ENCODE measurements at regions not wholly inside any gene's neighbourhood (a gene's known extent, or its start where the extent isn't known, plus 50 kb on each side); places are given as distances from the start of the nearest gene placed in this dataset.
A peak's percentile ranks its signal among the peaks of the same experiment; 100 is the strongest.

- no peak for TF ChIP-seq CTCF (IDR thresholded peaks at IDR 0.05; ENCODE audit: borderline replicate concordance, control extremely low read depth, extremely low read depth, insufficient read depth, missing control alignments)
- in situ Hi-C loops (cut with MboI; ENCODE audit: low sequenced_read_pairs, unreplicated experiment) = no loop called here
- peak; percentile 11 for DNase-seq (ENCODE audit: low spot score)
Measured at GRCh38 chr6:169933251-169933821, 181.9 kb downstream of the ERMARD start.

GRCh38 chr6:169932491-169932890 lies 181.1 kb downstream of the ERMARD start:
- TF ChIP-seq CTCF (IDR thresholded peaks at IDR 0.05; ENCODE audit: borderline replicate concordance, control extremely low read depth, extremely low read depth, insufficient read depth, missing control alignments) = no peak
- in situ Hi-C loops (cut with MboI; ENCODE audit: low sequenced_read_pairs, unreplicated experiment) = no loop called here
- DNase-seq (ENCODE audit: low spot score) = peak; percentile 13

DNA sequence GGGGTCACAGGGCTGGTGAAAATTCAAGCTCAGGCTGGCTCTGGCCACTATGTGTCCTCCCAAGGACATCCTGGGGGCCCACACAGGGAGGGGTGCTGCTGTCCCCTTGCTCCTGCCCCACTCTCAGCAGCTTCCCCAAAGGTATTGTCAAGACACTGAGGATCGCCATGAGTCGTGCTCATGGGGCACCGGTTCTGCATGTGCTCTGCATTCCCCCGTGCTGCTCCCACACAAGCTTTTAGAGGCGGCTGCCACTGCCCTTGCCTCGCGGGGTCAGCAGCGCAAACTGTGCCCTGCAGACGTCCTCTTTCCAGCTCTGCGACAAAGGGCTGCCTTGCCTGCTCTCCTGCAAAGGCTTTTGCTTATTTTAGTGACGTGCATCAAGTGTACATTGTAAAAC lies 179.8 kb downstream of the ERMARD start:
- in situ Hi-C loops (cut with MboI; ENCODE audit: low sequenced_read_pairs, unreplicated experiment) = no loop called here
- peak; percentile 9 for DNase-seq (ENCODE audit: low spot score)

GRCh38 chr6:169930799-169931198 lies 179.4 kb downstream of the ERMARD start:
- in situ Hi-C loops (cut with MboI; ENCODE audit: low sequenced_read_pairs, unreplicated experiment) = no loop called here
- peak; percentile 17 for DNase-seq (ENCODE audit: low spot score)
- no peak for TF ChIP-seq CTCF (IDR thresholded peaks at IDR 0.05; ENCODE audit: borderline replicate concordance, control extremely low read depth, extremely low read depth, insufficient read depth, missing control alignments)

More for the DNA sequence above, 179.8 kb downstream of the ERMARD start:
- TF ChIP-seq CTCF (IDR thresholded peaks at IDR 0.05; ENCODE audit: borderline replicate concordance, control extremely low read depth, extremely low read depth, insufficient read depth, missing control alignments) = no peak

DNA sequence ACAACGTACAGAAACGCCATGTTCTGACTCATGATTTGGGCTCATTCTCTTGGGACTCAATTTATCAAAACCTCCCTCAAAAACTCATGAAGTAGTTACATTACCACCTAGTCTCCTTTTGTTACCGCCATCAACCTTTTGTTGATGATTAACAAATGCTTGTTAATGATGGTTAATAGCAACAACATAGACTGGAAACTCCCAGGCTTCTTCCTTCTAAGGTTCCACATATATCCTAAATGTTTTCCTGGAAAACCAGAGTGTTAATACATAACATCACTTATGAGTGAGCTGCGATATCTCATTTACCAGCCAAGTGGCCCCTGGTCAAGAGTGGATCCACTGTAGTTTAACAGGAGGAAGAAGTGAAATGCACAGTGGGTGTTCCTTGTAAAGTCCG lies 176.3 kb downstream of the ERMARD start:
- in situ Hi-C loops (cut with MboI; ENCODE audit: low sequenced_read_pairs, unreplicated experiment) = no loop called here
- no peak for DNase-seq (ENCODE audit: low spot score)
- TF ChIP-seq CTCF (IDR thresholded peaks at IDR 0.05; ENCODE audit: borderline replicate concordance, control extremely low read depth, extremely low read depth, insufficient read depth, missing control alignments) = no peak

- in situ Hi-C loops (cut with MboI; ENCODE audit: low sequenced_read_pairs, unreplicated experiment) = no loop called here
- no peak for TF ChIP-seq CTCF (IDR thresholded peaks at IDR 0.05; ENCODE audit: borderline replicate concordance, control extremely low read depth, extremely low read depth, insufficient read depth, missing control alignments)
Measured at GRCh38 chr6:169926617-169927417, 175.4 kb downstream of the ERMARD start.

More at GRCh38 chr6:169926617-169927417, 175.4 kb downstream of the ERMARD start:
- DNase-seq (ENCODE audit: low spot score) = no peak
